Islet precursor cell (in vitro differentiated cells): ENCODE measurements at regions not wholly inside any gene's neighbourhood (a gene's known extent, or its start where the extent isn't known, plus 50 kb on each side); places are given as distances from the start of the nearest gene placed in this dataset.

ENCODE experiments used
- DNase-seq: peaks from one replicate; pipeline ENCODE4 v3.0.0-alpha.2; 2018

DNA sequence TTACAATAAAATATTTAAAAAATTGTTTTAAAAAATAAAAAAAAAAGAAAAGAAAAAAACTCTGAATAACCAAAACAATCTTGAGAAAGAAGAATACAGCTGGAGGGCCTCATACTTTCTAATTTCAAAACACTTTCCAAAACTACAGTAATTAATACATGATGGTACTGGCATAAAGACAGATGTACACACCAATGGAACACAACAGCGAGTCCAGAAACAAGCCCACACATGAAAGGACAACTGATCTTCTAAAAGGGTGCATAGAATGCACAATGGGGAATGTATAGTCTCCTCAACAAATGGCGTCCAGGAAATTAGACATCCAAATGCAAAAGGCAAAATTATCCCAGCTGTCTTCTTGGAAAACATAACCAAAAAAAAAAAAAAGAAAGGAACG, 99.6 kb downstream of the LURAP1L start:
- DNase-seq, result no peak

- DNase-seq, result no peak
These were observed 100.4 kb downstream of the LURAP1L start for GRCh38 chr9:12875191-12875590.

DNA sequence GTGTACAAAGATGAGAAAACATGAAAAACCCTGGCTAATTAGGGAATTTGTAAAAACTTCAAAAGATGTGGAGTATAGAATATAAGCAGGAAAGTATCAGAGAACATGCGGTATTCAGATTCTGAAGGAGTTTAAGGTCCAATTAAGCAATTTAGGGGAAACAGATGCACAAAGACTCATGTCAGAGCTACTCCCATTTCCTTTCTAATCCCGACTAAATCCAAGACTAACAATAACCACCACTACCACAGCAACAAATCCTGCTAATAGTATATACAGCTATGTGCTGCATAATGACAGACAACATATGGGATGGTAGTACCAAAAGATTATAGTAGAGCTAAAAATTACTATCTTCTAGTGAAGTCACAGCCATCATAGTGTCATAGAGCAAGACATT, 102.1 kb downstream of the LURAP1L start:
- DNase-seq, result no peak

DNA sequence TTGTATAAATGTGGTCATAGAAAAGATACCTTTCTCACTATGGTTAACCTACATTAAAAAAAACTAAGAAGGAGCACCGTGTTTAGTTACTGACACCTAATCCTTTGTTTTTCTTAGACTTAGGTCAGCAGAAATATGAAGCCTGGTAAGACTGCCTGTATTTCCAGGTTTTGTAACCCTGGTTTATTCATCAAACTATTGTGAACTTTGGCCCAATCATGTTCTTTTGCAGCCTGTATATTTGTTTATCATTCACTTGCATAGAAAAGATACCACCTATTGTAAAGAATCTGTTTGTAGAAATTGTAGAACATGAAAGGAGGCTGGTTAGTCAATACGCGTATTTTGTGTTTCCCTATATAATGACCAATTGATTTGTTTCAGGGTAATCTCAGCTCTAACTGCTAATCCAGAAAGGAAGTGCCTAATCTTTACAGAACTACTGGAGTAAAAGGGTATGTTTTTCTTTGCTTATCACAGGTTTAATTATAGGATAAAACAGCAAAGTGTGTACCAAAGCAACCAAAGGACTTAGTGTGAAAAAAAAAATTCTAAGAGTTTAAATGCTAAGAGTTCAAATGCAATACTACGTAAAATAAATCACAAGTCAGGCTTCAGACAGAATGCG, 103.6 kb downstream of the LURAP1L start:
- no peak for DNase-seq

DNA sequence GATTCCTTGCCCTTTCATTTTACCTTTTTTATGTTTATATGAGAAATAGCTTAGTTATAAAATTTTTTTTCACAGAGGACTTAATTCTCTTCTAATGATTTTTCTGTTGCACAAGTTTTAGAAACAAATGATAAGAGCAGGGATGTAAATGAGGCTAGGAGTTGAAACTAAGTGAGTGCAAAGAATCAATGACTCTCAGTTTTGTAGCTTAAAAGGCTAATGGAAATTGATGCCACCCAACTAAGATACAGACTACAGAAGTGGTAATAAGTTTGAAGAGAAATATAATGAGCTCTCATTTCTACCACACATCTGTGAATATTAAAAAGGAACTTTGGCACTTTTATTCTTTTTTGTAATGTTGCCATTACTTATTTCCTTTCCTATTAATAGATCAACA, 105.1 kb downstream of the LURAP1L start:
- DNase-seq, result no peak

DNA sequence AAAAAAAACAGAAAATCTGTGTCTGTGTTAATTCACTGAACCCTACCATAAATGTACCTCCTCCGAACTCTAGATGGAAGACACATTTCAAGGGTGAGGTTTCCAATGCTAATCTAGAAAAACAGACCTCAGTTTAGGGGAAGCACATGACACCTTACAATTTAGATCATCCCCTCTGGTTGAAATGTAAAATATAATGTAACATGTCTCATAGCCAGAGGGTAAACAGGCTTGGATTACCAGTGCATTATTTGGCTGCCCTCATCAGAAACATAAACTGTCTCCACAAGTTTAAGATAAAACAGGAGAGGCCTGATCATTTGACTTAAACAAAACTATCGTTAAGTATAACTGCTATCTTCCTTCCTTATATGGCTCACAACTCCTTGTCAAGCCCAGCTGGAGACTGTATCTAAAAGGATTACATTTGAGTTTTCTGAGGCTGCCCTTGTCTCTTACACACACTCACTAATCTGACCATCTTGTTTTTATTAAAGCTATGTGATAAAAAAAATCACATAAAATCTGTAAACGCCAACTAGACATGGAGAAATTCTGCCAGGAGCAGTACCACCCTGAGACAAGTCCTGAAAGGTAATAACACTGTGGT, 105.7 kb downstream of the LURAP1L start:
- DNase-seq, result no peak

DNA sequence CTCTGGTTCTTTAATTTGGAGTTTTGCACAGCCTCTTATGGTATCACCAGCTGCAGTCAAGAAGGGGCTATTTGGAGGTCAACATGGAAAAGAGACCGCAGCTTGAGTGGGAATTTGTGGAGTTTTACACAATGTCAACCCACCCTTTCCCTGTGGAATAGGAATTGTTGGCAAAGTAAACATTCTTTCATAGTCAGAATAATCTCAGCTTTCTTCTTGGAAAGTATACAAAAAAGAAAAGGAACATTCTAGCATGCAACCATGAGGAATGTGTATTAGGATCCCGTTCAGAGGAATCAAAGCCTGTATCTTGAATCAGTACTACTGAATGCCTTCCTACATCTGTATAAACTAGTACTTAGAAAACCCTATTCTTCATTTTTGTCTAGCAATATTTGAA, 107.6 kb downstream of the LURAP1L start:
- DNase-seq, result no peak

- no peak for DNase-seq
These were observed 110.0 kb downstream of the LURAP1L start for GRCh38 chr9:12884736-12885395.

- DNase-seq, result peak; percentile 66
These were observed 114.7 kb downstream of the LURAP1L start for GRCh38 chr9:12889402-12890106.

GRCh38 chr9:12891588-12891987, 116.8 kb downstream of the LURAP1L start:
- DNase-seq, result no peak

- no peak for DNase-seq
These were observed 128.5 kb downstream of the LURAP1L start for GRCh38 chr9:12903316-12903715.

DNA sequence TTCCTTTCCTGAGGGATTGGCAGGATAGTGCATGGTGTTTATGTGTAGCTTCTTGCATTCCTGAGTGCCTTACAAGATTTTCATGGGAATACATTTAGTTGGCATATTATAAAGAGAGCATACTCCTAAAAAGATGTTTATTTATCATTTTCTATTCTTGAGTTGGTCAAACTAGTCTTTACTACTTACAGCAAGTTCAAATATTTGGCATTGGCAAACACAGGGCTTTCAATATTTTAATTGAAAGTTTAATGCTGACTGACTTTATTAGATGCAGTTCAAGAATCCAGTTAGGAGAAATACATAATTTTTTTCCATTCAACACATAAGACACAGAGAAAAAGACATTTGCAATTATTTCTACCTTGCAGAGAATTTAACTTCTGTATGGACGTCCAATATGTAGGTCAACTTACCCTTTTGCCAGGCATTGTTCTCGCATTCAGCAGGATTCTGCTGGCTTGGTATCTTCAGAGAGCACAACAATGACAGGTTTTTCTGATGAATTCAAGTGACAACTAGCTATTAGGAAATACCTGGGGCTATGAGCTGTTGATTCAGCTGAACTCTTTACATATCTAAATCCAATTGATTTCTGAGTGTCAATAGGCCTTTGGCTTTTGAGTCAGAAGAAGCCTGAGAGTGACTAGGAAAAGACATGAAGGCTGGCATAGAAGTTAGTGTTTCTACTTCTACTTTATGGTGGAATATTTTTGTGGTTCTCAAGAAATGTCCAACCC, 129.6 kb downstream of the LURAP1L start:
- DNase-seq, result no peak

DNA sequence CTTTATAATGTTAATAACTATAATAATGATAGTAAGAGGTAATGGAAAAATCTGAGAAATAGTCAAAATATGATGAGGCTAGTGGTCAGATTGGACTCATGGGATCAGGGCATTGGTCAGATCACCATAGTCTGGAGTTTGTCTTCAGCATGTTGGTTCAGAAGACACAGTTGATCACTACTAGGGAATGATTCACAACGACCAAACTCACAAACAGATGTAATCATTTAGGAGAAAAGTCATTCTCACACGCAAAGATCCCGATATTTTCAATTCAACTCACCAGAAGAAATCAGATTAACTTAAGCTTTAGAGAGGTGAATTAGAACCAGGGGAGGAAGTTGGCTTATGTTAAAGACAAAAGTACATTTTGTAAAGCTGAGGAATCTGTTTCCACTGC, 131.8 kb downstream of the LURAP1L start:
- no peak for DNase-seq

DNA sequence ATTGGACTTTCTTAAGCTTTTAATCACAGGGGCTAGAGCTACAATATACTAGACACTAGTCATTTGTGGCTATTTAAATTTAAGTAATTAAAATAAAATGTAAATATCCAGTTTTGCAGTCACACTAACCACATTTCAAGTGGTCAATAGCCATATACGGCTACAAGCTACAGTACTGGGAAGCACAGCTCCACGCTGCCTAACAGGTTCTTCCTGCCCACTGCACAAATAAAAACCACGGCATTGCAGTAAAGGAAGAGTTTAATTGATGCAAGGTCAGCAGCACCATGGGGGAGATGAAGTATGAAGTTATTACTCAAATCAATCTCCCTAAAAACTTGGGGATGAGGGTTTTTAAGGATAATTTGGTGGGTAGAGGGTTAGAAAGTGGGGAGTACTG, 134.1 kb downstream of the LURAP1L start:
- no peak for DNase-seq

- no peak for DNase-seq
These were observed 140.6 kb downstream of the LURAP1L start for GRCh38 chr9:12915366-12915954.

GRCh38 chr9:12916042-12916441, 141.2 kb downstream of the LURAP1L start:
- DNase-seq, result peak; percentile 89

- no peak for DNase-seq
These were observed 145.6 kb downstream of the LURAP1L start for GRCh38 chr9:12920437-12920836.

- DNase-seq, result no peak
These were observed 146.8 kb downstream of the LURAP1L start for GRCh38 chr9:12921621-12922020.

GRCh38 chr9:12922224-12922866, 147.5 kb downstream of the LURAP1L start:
- DNase-seq, result no peak

GRCh38 chr9:12923468-12924009, 148.7 kb downstream of the LURAP1L start:
- DNase-seq, result no peak

GRCh38 chr9:12930906-12931305, 156.1 kb downstream of the LURAP1L start:
- DNase-seq, result peak; percentile 90

DNA sequence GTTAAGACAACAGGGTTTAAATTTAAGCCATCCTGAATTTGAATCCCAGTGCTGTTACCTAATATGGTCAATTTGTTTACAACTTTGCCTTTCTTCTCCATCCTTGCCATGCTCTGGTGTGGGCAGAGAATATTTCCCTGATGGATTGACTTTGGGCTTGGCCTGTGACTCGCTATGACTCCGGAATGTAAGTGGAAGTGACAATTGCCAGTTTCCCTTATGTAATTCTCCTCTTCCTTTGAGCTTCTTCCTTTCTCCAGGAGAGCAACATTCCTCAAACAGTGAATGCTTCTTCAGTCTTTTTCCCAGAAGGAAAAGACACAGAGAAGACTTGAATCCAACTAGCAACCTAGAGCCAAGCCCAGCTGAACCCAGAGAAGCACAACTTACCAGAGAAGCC, 159.1 kb downstream of the LURAP1L start:
- DNase-seq, result peak; percentile 64
